Natural killer cell (primary cell): ENCODE measurements at regions not wholly inside any gene's neighbourhood (a gene's known extent, or its start where the extent isn't known, plus 50 kb on each side); places are given as distances from the start of the nearest gene placed in this dataset.

ENCODE experiments used
- ATAC-seq, 3 donors: fragments of 150-1000 bp in 2 of 3; fragments of 200-7000 bp in 1 of 3; cut with Tn5 transposase; 1 replicate in 1 of 3; 2 replicates in 2 of 3; pipeline ENCODE4 v1.10.0; 2021; ENCODE audit warnings: mild to moderate bottlenecking in 2 of 3, moderate library complexity in 2 of 3
- DNase-seq, 2 donors: peaks; one replicate each; pipeline versions ENCODE4 v3.0.0 to v3.0.0-alpha.2; 2013 to 2021; ENCODE audit warnings: mixed read lengths in 1 of 2
- H3K27ac ChIP-seq: one replicate; pipeline ENCODE4 v1.5.1; 2013; ENCODE audit warnings: mild to moderate bottlenecking, low read length
- H3K27me3 ChIP-seq: one replicate; pipeline ENCODE4 v1.6.1; 2013; ENCODE audit warnings: low read length; ENCODE audit not compliant: control insufficient read depth, insufficient read depth
- H3K36me3 ChIP-seq: one replicate; pipeline ENCODE4 v1.6.1; 2013; ENCODE audit warnings: low read length; ENCODE audit not compliant: control insufficient read depth, insufficient read depth
- H3K4me1 ChIP-seq: one replicate; pipeline ENCODE4 v1.6.1; 2013; ENCODE audit warnings: low read length; ENCODE audit not compliant: control insufficient read depth, insufficient read depth
- H3K4me3 ChIP-seq: one replicate; pipeline ENCODE4 v1.5.1; 2013; ENCODE audit warnings: low read length
- H3K9me3 ChIP-seq: one replicate; pipeline ENCODE4 v1.6.1; 2013; ENCODE audit warnings: low read length; ENCODE audit not compliant: control insufficient read depth, insufficient read depth
- H3K27ac Mint-ChIP-seq, 2 donors: one replicate each; pipeline ENCODE4 v1.8.0; 2022; ENCODE audit warnings: mild to moderate bottlenecking in 2 of 2, mixed read lengths in 2 of 2, moderate library complexity in 1 of 2
- H3K27me3 Mint-ChIP-seq, 2 donors: one replicate each; pipeline ENCODE4 v1.8.0; 2022; ENCODE audit warnings: low read depth in 2 of 2, mixed read lengths in 2 of 2
- H3K36me3 Mint-ChIP-seq: one replicate; pipeline ENCODE4 v1.8.0; 2022; ENCODE audit warnings: mixed read lengths
- H3K4me1 Mint-ChIP-seq, 2 donors: one replicate each; pipeline ENCODE4 v1.8.0; 2022; ENCODE audit warnings: mixed read lengths in 2 of 2
- H3K4me3 Mint-ChIP-seq: one replicate; pipeline ENCODE4 v1.8.0; 2022; ENCODE audit warnings: mild to moderate bottlenecking, moderate library complexity, mixed read lengths
- H3K9me3 Mint-ChIP-seq, 2 donors: one replicate each; pipeline ENCODE4 v1.8.0; 2022; ENCODE audit warnings: mixed read lengths in 2 of 2
- WGBS: methylation state at CpG from one replicate; pipeline ENCODE4 v1.1.7; 2013; ENCODE audit warnings: missing lambda C conversion rate; ENCODE audit not compliant: insufficient coverage; 5-methylcytosine and 5-hydroxymethylcytosine counted together
- intact Hi-C: fragments of 100-400 bp; cut with micrococcal nuclease; formaldehyde crosslinking; loops from one replicate; pipeline ENCODE4 v1.14.2; 2022
- TF ChIP-seq, protein P1 (sequence below): fragments of 200-600 bp; IDR thresholded peaks from one replicate; pipeline ENCODE4 v1.8.0; 2022; ENCODE audit warnings: antibody characterized with exemption

DNA sequence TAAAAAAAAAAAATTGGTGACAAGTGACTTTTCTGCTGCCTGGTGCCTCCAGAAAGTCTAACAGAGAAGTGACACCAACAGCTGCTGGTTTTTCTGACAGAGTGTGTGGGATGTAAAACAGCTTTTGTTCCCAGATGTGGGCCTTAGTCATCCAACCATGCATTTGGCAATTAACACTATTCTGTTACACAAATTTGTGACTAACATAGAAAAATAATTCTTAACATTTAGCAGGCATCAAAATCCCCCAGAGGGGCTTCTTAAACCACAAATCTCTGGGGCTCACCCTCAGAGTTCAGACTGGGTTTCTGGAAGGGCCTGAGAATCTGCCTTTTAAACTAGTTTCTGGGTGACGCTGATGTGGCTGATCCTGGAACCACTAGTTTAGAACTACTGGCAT is 100.5 kb upstream of the PCDH7 start:
- ATAC-seq = no peak
- no peaks in the 10 kb centered on the region for H3K9me3 ChIP-seq
- Mint-ChIP-seq H3K27ac (no peak overlapping the region), H3K27me3 (no peaks in the 10 kb centered on the region), H3K9me3 (peaks cover 3 to 14% of the 10 kb centered on the region in 2 donors), H3K4me1 (no peaks in the 10 kb centered on the region), H3K36me3 (peaks cover 5% of the 10 kb centered on the region), H3K4me3 (no peak overlapping the region)
- intact Hi-C loops = no loop called here
- H3K36me3 ChIP-seq = no peaks in the 10 kb centered on the region
- H3K4me1 ChIP-seq = no peaks in the 10 kb centered on the region
- H3K27ac ChIP-seq = no peak overlapping the region
- TF ChIP-seq, protein P1, sequence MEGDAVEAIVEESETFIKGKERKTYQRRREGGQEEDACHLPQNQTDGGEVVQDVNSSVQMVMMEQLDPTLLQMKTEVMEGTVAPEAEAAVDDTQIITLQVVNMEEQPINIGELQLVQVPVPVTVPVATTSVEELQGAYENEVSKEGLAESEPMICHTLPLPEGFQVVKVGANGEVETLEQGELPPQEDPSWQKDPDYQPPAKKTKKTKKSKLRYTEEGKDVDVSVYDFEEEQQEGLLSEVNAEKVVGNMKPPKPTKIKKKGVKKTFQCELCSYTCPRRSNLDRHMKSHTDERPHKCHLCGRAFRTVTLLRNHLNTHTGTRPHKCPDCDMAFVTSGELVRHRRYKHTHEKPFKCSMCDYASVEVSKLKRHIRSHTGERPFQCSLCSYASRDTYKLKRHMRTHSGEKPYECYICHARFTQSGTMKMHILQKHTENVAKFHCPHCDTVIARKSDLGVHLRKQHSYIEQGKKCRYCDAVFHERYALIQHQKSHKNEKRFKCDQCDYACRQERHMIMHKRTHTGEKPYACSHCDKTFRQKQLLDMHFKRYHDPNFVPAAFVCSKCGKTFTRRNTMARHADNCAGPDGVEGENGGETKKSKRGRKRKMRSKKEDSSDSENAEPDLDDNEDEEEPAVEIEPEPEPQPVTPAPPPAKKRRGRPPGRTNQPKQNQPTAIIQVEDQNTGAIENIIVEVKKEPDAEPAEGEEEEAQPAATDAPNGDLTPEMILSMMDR = no peak
- H3K27me3 ChIP-seq = no peaks in the 10 kb centered on the region
- 0% methylated on average over 1 of the region's 1 CpG for WGBS
- no peak overlapping the region for H3K4me3 ChIP-seq
- DNase-seq = no peak

DNA sequence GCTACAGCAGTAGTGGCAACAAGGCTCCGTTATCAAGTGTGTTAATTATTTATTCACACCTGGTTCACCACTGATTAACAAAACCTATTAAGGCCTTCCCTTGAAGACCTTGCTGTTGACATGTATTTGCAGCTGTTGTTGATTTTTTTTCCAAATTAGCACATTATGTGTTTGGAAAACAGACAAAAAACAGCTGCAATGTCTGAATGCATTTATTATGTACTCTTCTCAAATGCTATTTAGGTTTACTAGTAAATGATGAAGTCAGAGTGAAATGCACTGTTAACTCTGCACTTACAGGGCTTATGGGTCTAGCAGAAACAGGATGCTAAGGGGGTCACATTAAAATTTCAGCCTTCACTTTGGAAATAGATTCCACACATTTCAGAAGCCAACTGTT is 99.5 kb upstream of the PCDH7 start:
- H3K27me3 Mint-ChIP-seq = no peaks in the 10 kb centered on the region
- intact Hi-C loops = no loop called here
- Histone ChIP-seq H3K4me1 (no peaks in the 10 kb centered on the region), H3K4me3 (no peak overlapping the region), H3K36me3 (no peaks in the 10 kb centered on the region), H3K27me3 (no peaks in the 10 kb centered on the region), H3K9me3 (no peaks in the 10 kb centered on the region), H3K27ac (no peak overlapping the region)
- 50% methylated on average over 1 of the region's 1 CpG for WGBS
- H3K4me1 Mint-ChIP-seq = no peaks in the 10 kb centered on the region
- no peak for DNase-seq
- no peak overlapping the region for H3K4me3 Mint-ChIP-seq
- no peak overlapping the region for H3K27ac Mint-ChIP-seq
- H3K9me3 Mint-ChIP-seq = peaks cover 3 to 14% of the 10 kb centered on the region in 2 donors
- TF ChIP-seq, protein P1 = no peak
- no peak for ATAC-seq
- peaks cover 5% of the 10 kb centered on the region for H3K36me3 Mint-ChIP-seq

DNA sequence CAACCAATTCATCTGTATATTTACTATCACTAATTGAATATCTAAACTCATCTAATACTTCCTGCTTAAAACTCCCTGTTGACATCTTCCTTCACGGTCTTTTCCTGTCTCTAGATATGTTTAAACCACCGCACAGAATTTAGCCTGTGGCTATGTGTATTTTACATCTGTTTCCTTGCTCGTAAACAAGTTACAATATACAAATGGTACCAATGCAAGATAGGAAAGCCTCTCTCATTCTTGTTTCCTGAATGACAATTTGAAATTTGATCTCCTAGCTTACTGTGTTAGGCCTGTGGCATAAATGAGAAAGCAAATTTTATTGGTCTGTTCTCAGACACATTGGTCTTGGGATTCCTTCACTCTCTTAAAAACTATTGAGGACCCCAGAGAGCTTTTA is 89.7 kb upstream of the PCDH7 start:
- Histone ChIP-seq H3K4me1 (no peaks in the 10 kb centered on the region), H3K27me3 (no peaks in the 10 kb centered on the region), H3K27ac (no peak overlapping the region), H3K4me3 (no peak overlapping the region), H3K9me3 (peaks cover 8% of the 10 kb centered on the region), H3K36me3 (no peaks in the 10 kb centered on the region)
- H3K4me1 Mint-ChIP-seq = no peaks in the 10 kb centered on the region
- H3K9me3 Mint-ChIP-seq = peaks cover 9 to 10% of the 10 kb centered on the region in 2 donors
- no peak for ATAC-seq
- WGBS = 70% methylated on average over 3 of the region's 3 CpGs
- no peaks in the 10 kb centered on the region for H3K27me3 Mint-ChIP-seq
- H3K27ac Mint-ChIP-seq = no peak overlapping the region
- no peaks in the 10 kb centered on the region for H3K36me3 Mint-ChIP-seq
- no peak for DNase-seq
- TF ChIP-seq, protein P1 = no peak
- H3K4me3 Mint-ChIP-seq = no peak overlapping the region
- intact Hi-C loops = no loop called here

DNA sequence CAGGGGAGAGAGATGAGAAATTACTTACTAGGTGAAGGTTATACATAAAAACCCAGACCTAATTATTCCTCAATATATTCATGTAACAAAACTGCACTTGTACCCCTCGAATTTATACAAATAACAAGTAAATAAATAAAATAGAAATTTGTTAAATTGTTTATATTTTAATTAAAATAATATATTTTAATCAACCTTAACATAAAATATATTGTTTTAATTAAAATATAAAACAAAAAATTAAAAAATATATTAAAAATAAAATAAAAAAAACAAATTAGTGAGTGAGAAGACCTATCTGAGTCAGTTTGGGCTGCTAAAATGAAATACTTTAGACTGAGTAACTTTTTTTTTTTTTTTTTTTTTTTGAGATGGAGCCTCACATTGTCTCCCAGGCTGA is 87.4 kb upstream of the PCDH7 start:
- no peak for DNase-seq
- Histone ChIP-seq H3K4me1 (no peaks in the 10 kb centered on the region), H3K9me3 (peaks cover 10% of the 10 kb centered on the region), H3K27ac (no peak overlapping the region), H3K27me3 (no peaks in the 10 kb centered on the region), H3K4me3 (no peak overlapping the region), H3K36me3 (no peaks in the 10 kb centered on the region)
- no peak overlapping the region for H3K4me3 Mint-ChIP-seq
- no peak overlapping the region for H3K27ac Mint-ChIP-seq
- H3K4me1 Mint-ChIP-seq = no peaks in the 10 kb centered on the region
- H3K9me3 Mint-ChIP-seq = peaks cover 14 to 17% of the 10 kb centered on the region in 2 donors
- no peaks in the 10 kb centered on the region for H3K36me3 Mint-ChIP-seq
- ATAC-seq = no peak
- H3K27me3 Mint-ChIP-seq = no peaks in the 10 kb centered on the region
- no CpG with 5 or more reads among the region's 1 CpG for WGBS
- TF ChIP-seq, protein P1 = no peak
- intact Hi-C loops = no loop called here
